GM19025 (cell line): ENCODE measurements at regions not wholly inside any gene's neighbourhood (a gene's known extent, or its start where the extent isn't known, plus 50 kb on each side); places are given as distances from the start of the nearest gene placed in this dataset.
"Not testable (repeated sequence)": the region's sequence is repeated elsewhere in the genome, so short reads cannot be mapped to it uniquely, and the experiment has no call there.

Source experiments
- ATAC-seq: cut with Tn5 transposase; IDR thresholded peaks from one replicate; pipeline ENCODE4 v1.9.1; 2021; ENCODE audit warnings: mild to moderate bottlenecking, low read depth, moderate library complexity; ENCODE audit not compliant: unreplicated experiment

DNA sequence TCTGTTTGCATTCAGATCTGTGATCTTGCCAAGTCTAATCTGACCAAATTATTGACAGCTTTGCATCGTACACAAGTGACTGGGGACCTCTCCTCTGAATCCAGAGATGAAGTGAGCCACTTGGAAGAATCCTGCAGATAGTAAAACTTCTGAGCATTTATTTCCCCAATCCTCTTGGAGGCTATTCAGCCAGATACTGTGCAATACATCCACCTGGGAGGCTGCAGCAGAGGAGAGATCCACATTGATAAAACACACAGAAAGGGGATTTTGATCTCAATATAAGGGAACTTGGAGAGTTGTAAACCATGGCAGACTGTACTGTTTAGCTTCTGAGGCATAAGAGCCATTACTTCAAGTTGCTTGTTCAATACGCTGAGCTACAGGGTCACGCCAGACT is 654.6 kb downstream of the MTRR start:
- no peak for ATAC-seq

DNA sequence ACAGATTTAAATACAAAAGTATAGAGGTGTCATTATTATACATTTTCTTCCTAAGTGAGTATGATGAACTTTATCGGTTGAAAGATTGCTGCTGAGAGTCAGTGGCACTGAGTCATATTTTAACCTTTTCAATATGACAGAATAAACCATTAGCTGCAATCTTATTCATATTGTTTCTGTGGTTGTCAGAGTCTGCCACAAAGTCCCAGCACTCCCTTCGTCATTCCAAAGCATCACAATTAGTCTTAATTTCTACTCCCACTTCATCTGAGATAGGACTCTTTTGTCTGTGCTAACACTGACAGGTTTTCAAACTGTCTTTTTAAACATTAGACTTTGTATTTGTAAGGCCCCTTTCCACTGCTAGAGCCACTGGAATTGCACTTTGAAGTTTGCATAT is 656.9 kb downstream of the MTRR start:
- no peak for ATAC-seq

- no peak for ATAC-seq
Observed at GRCh38 chr5:8528106-8528505, 659.2 kb downstream of the MTRR start.

- ATAC-seq, result no peak
Observed at GRCh38 chr5:8538821-8539220, 669.9 kb downstream of the MTRR start.

GRCh38 chr5:8540317-8540716 is 671.4 kb downstream of the MTRR start:
- ATAC-seq, result no peak

DNA sequence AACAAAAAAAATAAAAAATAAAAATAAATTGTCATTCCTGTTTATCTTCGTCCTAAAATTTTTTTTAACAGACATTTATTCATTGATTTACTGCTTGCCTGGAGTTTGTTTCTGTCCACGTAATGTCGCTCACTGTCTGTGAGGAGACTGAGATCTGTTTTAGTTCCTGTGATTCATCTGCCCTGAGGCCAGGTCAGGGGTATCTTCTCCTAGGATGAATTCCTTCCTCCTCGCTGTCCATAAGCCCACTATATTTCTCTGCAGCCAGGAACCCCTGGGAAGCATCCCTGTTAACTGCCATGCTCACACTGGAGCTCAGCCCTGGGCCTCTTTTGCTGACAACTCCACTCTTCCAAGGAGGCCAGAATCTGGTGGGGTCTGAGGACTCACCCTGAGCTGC is 682.0 kb downstream of the MTRR start:
- ATAC-seq, result no peak

- ATAC-seq, result no peak
Observed at GRCh38 chr5:8553364-8553763, 684.4 kb downstream of the MTRR start.

DNA sequence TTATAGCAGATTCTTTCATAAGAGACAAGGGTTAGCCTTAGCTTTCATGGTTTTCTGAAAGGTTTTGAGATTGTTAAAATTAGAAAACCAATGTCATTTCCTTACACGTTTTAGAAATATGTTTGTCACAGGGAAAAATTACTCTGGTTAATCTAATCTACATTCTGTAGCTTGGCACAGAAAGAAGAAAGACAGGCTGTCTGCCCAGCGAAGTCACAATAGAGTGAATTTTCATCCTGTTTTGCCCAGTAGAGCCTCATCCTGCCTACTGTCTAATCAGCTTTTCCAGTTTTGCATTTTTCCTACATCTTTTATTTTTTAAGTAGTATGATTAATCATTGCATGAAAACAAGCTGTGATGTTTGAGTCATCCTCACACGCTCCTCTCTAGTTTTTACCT is 688.8 kb downstream of the MTRR start:
- ATAC-seq, result no peak

GRCh38 chr5:8560776-8561175 is 691.8 kb downstream of the MTRR start:
- ATAC-seq, result no peak

DNA sequence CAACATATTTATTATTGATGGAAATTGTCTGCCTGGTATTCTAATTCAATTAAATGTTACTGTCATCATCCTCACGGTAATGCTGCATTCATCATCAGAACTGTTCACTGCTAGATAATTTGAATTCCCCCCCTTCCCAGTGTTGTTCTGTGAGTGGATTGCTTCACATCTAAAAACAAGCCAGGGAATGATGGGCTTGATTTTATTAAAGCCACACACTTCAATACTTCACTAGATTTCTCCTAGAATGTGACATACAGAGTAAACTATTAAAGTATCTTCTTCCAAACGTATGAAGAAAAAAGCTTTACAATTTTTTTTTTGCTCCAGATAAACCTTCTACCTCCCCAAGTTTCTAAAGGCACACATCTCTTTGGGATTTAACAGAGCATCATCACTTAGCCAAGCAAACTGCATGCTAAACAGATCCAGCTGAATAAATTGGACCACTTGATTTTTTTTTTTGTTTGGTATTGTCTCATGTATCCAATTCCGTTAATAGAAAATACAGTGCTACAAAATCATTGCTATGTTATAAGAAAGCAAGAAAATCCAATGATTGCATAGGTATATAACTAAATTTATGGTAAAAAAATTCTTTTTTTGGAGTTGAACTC is 692.4 kb downstream of the MTRR start:
- ATAC-seq, result no peak

DNA sequence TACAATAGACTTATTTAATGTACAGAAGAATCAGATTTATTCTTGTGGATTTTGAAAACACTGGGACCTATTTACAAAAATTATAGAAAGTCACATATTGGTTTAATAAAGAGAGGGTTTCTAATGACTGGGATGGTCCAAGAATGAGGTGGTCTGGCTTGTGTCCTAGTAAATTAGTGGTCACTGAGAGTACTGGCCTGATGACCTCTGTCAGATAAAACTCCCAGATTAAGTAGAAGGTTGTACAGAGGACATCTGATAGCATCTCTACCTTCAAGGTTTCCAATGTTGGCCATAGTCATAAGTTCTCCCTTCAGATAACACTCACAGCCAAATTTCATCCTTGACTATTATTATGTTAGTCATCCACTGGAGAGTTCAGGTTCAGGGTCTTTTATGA is 692.9 kb downstream of the MTRR start:
- no peak for ATAC-seq

DNA sequence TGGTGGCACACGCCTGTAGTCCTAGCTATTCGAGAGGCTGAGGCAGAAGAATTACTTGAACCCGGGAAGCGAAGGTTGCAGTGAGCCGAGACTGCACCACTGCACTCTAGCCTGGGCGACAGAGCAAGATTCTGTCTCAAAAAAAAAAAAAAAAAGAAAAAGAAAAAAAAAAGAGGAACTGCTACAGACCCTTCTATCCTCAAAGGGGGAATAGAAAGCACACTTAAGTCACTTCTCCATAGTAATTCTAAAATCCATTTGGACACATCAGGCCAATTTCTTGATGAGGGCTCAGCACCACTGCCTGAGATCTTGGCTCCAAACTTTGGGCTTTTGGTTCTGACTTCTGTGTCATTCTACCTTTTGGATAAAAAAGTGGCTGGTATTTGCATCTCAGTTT is 694.6 kb downstream of the MTRR start:
- ATAC-seq, result not testable (repeated sequence)

DNA sequence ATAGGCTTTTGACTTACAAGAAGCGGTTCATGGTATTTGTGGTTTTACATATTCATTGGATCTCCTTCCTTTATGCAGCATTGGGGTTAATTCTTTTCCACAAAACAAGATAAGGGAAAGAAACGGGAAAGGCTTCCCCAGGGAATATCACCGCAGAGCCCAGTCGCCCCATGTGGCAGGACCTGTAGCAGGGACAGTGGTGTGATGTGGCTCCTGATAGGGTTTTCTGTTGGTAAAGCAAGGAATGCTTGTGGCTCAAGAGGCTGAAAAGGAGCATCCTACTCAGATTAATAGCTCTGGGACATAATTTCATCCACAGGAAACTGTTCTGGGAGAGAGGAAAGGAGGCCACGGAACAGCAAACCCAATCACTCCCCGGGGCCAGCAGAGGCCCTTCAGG is 699.9 kb downstream of the MTRR start:
- no peak for ATAC-seq

DNA sequence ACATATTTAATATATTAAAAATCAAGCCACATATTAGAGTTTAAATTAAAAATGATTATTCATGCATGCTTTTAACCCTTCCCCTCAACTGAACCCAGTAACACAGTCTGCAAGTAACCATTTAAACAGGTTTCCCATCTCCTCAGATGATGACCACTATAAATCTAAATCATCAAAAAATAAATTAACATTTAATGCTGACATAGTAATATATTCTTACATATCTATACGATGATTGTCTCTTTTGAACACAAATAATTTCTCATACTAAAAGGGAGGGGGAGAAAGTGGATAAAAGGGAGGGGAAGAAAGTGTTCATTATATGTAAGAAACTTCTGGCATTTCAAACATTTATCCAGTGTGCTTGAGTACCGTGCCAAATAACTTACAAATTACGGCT is 701.6 kb downstream of the MTRR start:
- ATAC-seq, result no peak

- no peak for ATAC-seq
Observed at GRCh38 chr5:8576178-8576577, 707.2 kb downstream of the MTRR start.

- ATAC-seq, result no peak
Observed at GRCh38 chr5:8577792-8578191, 708.8 kb downstream of the MTRR start.

GRCh38 chr5:8580298-8580697 is 711.4 kb downstream of the MTRR start:
- ATAC-seq, result no peak

GRCh38 chr5:8581047-8581446 is 712.1 kb downstream of the MTRR start:
- no peak for ATAC-seq

- no peak for ATAC-seq
Observed at GRCh38 chr5:8585230-8586018, 716.5 kb downstream of the MTRR start.

GRCh38 chr5:8590959-8591358 is 722.0 kb downstream of the MTRR start:
- ATAC-seq, result no peak

DNA sequence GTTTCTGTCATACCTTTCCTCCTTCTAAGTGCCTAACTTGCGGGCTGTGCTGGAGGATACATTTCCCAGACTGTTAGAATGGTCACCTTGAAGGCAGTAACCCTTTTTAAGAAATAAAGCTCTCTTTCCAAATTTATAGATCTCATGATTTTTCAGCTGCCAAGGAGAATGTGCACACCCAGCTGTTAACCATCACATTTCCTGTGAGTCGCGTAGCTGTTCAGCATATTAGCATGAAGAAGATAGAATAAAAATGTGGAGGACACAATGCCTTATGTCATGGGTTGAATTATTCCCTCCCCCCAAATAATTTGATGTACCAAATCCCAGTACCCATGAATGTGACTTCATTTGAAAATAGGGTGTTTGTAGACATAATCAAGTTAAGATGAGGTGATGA is 729.4 kb downstream of the MTRR start:
- ATAC-seq, result no peak

GRCh38 chr5:8598996-8599395 is 730.0 kb downstream of the MTRR start:
- ATAC-seq, result no peak
